Activated T-cell treated with anti-CD3 and anti-CD28 coated beads for 1 hour (primary cell): ENCODE measurements at regions not wholly inside any gene's neighbourhood (a gene's known extent, or its start where the extent isn't known, plus 50 kb on each side); places are given as distances from the start of the nearest gene placed in this dataset.
"Not testable (repeated sequence)": the region's sequence is repeated elsewhere in the genome, so short reads cannot be mapped to it uniquely, and the experiment has no call there.

Experiments
- DNase-seq: peaks from one replicate; pipeline ENCODE4 v3.0.0-alpha.2; 2020; ENCODE audit warnings: low read depth

DNA sequence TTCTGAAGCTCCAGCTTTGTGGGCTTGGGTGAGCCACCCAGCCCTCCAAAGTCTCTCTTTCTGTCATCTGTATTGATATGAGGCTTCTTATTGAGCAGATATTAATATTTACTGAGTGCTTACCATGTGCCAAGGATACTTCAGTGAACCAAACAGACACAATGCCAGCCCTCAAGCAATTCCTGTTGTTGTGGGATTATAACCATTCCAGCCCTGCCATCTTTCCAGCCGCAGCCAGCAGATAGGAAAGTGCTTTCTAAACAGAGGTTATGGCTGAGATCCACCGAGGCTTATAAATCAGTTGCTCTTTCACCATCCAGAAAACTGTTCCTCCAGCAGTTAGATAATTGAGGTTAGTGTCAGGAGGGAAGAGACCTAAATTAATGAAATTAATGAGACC lies 137.7 kb upstream of the ALDH1B1 start:
- DNase-seq: no peak

DNA sequence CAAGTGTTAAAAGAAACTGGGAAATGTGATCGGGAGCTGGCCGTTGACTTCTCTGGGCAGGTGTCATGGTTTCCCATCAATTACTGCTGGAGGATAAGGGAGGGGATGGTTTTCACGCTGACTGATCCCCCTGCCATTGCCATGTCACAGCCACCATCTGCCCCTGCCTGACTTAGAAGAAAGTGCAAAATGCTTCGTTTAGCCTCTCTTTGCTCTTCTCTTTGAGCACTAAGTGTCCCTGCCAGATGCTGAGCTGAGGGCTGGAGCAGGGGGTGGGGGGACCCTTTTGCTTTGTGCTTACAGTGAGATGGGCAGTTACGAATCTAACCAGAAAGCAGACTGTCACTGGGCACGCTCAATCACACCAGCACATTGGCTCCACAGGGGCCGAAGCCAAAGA lies 138.4 kb upstream of the ALDH1B1 start:
- DNase-seq: no peak

GRCh38 chr9:38253200-38253599 lies 139.3 kb upstream of the ALDH1B1 start:
- no peak for DNase-seq

DNA sequence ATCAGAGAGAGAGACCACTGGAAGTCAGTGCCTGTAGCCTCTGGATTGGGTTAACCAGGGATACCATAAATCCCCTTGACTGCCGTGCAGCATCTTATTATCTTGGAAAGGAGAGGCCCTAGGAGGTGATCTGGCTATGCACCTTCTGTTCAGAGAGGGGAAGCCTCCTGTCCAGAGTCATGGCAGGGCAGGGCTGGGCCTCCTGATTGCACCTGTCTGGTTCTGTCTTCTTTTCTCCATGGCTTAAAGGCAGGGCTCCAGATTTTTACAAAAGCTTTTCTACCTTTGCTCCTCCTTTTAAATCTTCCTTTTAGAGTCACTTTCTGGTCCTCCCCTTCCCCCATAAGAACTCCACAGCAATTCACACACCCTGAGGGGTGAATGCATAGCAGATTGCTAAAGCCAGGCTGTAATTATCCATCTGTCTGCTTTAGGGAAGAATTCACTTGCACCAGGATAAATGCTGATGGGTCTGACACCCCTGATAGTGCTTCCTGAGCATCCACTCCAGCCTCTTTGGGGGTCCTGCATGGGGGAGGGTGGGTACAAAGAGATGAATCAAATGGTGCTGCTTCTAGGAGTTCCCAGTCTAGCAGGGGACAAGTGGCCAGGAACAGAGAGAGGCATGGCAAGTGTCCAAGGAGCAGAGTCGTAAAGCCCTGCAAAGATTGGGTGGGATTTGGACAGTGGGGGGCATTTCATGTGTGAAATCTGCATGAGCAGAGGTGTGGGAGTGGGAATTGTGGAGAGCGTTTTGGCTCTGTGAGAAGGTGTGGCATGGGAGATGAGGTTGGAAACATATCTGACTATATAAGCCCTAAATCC lies 141.3 kb upstream of the ALDH1B1 start:
- no peak for DNase-seq

DNA sequence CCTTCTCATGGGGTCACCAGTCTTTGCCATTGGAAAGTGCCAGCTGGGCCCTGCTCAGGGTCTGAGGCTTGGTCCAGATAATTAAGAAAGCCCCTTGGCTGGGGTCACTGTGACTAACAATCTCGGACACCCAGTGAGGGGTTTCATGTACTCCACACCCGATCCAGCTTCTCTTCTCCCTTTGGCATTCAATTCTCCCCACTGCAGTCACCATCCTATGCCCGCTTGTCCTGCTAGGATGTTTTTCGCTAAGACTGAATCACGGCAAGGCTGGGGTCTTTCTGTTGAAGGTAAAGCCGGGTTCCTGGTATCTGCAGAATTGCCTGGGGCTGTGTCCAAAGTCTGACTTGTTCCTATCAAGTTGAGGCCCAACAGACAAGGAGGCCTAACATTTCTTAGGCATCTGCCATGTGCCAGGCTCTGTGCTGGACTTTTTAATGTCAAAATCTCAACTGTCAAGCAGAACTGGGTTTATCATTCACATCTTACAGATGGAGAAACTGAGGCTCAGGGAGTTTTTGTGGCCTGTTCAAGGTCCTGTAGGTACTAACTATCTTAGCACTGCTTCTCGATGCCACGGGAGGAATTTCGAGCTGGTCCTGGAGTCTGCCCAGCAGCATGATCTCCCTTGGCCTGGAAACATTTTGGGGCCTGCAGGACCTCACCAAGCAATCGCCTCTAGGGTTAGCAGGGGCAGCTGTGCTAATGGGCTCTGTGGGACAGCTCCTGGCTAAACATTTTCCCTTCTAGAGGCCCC lies 142.0 kb upstream of the ALDH1B1 start:
- DNase-seq: no peak

GRCh38 chr9:38249587-38250210 lies 142.8 kb upstream of the ALDH1B1 start:
- no peak for DNase-seq

DNA sequence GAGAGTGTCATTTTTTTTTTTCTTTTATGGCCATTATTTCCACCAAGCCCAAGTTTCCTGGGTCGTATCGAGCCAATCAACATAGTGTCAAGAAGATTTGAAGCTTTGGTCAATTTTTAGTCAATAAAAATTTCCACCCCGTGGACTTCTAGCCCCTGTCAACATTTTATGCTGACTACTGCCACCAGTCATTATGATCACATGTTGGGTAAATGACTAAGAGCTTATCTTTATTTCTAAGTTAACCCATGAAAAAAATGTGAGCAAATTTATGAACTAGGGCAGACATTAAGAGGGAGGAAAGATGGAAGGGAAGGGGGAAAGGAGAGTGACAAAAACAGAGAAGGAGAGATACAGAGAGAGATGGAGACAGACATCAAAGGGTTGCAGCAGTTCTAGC lies 143.5 kb upstream of the ALDH1B1 start:
- DNase-seq: no peak

GRCh38 chr9:38246833-38247232 lies 145.7 kb upstream of the ALDH1B1 start:
- DNase-seq: no peak

- no peak for DNase-seq
Observed at GRCh38 chr9:38244971-38245370, 147.5 kb upstream of the ALDH1B1 start.

DNA sequence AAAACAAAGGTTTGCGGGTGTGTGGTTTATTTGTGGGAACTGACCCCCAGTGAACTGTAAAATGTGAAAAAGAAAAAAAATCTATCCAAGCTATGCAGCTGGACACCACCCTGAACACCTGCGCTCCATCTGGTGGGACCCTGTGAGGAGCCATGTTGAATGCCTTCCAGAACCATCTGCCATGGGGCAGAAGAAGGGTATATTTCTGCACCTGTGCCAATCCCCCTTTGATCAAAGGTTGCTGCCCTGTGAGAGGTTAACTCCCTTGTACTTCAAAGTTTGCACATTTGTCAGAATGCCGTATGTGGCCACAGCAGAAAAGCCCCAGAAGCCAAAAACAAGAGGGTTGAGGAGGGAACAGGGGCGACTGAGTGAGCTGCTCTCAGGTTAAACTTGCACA lies 148.5 kb upstream of the ALDH1B1 start:
- DNase-seq: no peak

DNA sequence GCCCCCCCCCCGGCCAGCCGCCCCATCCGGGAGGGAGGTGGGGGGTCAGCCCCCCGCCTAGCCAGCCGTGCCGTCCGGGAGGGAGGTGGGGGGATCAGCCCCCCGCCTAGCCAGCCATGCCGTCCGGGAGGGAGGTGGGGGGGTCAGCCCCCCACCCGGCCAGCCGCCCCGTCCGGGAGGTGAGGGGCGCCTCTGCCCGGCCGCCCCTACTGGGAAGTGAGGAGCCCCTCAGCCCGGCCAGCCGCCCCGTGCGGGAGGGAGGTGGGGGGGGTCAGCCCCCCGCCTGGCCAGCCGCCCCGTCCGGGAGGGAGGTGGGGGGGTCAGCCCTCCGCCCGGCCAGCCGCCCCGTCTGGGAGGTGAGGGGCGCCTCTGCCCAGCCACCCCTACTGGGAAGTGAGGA lies 150.4 kb upstream of the ALDH1B1 start:
- not testable (repeated sequence) for DNase-seq

- no peak for DNase-seq
Observed at GRCh38 chr9:38240051-38240450, 152.5 kb upstream of the ALDH1B1 start.

- DNase-seq: no peak
Observed at GRCh38 chr9:38235244-38235643, 157.3 kb upstream of the ALDH1B1 start.

DNA sequence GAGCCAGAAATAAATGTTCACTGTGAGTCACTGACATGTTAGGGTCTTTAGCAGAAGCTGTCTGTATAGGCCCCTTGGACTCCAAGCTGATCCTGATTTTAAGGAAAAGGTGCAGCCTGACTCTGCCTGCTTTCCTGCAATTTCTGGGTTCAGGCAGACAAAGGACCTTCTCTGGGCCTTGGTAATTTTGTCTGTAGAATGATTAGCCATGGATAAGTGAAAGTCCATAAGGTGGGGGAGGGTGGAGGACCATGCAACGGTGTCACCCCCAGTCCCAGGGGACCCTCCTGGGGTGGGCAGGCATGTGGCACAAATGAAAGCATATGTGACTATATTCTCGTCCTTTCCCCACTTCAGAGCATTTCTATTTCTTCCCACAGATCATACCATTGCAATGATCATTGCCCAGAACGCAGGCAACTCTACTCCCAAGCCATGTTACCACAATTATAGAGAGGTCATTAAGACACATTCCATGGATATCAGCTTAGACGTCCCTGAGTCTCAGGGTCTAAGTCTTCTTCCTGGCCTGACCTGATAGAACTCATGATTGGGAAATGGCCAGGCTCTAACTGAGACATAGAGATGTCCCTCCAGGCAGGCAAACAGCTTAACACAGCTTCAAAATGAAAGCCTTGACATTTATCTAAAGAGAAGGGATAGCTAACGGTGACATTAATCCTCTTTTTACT lies 157.9 kb upstream of the ALDH1B1 start:
- DNase-seq: no peak

DNA sequence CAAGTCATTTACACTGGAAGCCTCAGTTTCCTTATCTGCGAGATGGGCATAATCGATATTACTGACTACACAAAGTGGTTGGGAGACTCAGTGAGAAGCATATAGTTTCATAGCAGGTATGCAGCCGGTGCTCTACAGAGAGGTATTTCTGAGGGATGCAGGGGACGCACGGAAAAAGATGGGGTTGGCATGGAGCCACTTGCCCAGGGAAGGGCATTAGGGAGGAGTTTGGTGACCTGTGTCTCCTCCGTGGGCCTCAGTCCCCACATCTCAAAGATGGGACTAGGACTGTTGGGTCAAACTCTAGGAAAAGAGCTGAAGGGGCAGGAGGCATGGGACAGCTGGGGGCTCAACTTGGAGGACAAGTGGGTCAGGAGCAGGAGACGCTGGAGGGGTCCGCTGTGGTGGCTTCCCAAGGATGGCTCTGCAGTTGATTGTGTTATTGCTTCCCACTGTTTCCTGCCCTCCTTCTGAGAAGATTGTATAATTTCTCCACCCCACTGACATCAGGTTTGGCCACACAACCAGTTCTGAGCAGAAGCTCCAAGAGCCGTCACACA lies 158.6 kb upstream of the ALDH1B1 start:
- DNase-seq: no peak

DNA sequence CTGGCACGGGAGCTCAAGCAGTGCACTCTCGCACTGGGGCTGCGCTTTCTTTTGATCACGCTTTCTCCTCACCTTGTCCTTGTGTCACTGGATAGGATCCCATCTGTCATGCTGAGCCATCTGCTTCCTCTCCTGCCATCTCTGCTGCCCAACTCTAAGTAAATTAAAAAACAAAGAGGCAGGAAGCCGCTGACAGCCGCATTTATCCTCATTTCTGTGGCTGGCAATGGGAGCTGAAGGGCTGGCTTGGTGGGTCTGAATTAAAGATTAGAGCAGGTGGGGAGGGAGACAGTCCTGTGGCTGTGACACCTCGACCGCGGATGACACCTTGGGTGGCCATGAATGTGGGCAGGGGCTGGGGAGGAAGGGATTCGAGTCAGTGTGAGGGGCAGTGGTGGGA lies 159.2 kb upstream of the ALDH1B1 start:
- no peak for DNase-seq

- no peak for DNase-seq
Observed at GRCh38 chr9:38232895-38233294, 159.6 kb upstream of the ALDH1B1 start.

DNA sequence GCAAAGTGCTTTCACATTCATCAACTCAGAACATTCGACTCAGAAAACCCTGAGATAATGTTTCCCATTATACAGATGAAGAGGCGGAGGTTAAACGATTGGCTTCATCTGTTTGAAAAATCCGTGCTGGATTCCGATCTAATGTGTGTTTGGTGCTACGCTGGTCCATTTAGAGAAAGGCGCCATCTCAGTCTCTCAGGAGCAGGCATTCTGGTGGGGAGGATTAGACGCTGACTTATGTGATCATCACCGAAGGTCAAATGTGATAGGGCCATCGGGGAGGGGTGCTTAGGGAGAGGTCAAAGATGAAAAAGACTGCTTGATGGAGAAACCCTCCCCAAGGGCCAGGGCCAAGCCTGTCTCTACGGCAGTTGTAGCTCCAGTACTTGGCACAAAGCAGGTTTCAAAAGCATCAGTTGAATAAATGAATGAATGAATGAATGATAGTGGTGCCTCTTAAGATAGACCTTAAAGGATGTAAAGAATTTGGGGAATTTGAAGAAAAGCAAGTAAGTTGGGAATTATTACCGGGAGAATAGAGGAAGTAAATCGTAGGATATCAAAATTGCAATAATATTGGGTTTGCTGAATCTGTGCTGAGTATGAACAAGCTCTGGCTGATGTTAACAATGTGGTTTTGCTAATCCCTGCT lies 160.6 kb upstream of the SHB start:
- no peak for DNase-seq

- no peak for DNase-seq
Observed at GRCh38 chr9:38229104-38229500, 160.1 kb upstream of the SHB start.

DNA sequence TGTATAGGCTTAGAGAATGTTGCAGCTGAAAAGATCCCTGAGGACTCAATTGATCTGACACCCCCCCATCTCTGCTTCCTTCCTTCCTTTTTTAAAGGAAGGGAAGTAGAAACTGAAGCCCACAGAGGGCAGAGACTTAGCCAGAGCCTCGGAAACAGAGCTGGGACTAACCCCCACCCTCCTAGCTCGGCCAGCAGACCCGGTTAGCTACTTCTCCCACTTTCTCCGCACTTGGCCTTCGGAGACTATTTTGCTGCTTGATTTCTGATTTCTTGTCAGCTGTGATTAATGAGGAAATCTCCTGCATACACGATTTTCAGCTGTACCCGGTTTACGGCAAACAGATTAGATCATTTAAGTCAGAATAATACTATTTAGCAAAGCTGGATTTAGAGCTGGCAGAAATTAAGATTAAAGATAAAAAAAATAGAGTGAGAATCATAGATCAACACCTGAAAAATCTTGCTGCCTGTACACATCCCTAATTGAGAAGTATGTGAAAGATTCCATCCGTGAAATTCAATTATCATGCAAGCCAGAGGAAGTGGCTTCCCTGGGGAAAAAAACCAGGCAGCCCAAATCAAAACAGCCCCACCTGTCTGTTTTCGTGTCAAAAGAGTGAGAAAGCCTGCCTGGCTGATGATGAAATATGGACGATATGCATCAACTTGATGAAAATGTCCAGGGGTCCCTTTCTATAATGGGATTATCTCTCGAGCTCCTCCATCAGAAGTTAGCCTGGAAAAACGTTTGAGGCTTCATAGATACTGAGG lies 159.5 kb upstream of the SHB start:
- no peak for DNase-seq

DNA sequence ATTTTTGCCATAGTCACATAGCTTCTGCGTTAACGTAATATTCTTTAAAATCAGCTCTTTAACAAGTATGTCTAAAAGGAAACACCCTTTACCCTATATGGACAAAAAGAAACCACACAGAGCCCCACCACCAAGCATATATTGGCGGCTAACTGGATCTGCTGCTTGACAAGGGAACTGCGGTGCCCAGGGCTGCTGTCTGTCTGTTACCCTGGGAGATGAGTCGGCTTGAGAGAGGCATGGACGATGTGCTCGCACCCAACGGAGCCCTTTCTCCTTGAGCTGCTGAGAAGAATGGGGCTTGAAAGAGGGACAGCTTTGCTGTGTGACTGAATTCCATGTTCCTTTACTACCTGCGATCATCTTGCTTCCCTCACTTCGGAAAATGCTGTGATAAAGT lies 158.6 kb upstream of the SHB start:
- DNase-seq: peak; percentile 4
